Iris pigment epithelial cell (primary cell): ENCODE measurements at regions not wholly inside any gene's neighbourhood (a gene's known extent, or its start where the extent isn't known, plus 50 kb on each side); places are given as distances from the start of the nearest gene placed in this dataset.
"Not testable (repeated sequence)": the region's sequence is repeated elsewhere in the genome, so short reads cannot be mapped to it uniquely, and the experiment has no call there.

ENCODE experiments used
- DNase-seq: peaks from one replicate; pipeline ENCODE4 v3.0.0-alpha.2; 2011; ENCODE audit warnings: low read depth

DNA sequence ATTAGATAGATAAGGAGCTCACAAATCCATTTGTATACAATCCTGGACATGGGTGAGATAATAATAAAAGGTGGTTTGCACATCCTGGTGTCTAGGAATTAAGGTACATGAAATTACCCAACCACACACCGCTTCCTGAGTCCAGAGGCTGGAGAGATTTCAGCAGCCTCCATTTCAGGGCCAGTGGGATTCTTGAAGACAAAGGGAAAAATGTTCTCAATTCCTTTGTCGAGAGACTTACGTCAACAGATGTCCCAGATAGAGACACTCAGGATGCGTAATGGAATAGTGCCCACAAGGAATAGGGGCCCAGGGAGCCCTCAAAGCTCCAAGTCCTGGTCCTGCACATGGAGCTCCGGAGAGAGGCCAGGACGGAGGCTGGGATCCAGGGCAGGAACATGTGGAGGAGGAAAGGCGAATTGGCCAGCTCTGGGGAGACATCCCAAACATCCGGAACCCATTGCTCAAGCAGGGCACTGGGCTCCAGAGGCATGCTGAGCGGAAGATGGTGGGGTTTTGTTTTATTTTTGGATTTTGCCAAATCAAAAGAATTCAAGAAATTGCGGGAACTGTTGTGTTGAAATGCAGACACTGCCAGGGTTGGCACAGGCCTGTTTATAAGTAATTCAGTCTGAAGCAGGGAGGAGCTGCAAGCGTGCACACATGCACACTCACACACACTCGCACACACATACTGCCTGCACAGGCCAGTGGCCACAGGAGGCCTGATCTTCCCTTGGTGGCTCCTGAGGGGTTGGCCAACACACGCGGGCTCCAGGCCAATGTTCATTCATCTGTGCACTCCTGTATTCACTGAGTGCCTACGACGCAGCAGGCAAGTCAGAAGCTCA lies 97.2 kb downstream of the NOG start:
- DNase-seq = no peak

DNA sequence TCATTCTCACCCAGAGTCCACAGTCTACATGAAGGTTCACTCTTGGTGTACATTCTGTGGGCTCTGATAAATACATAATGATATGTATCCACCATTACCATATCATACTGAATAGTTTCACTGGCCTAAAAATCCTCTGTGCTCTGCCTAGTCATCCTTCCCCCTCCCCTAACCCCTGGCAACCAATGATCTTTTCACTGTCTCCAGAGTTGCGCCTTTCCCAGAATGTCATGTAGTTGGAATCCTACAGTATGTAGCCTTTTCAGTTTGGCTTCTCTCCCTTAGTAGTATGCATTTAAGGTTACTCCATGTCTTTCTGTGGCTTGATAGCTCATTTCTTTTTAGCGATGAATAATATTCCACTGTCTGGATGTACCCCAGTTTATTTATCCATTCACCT lies 101.3 kb downstream of the NOG start:
- peak; percentile 28 for DNase-seq

DNA sequence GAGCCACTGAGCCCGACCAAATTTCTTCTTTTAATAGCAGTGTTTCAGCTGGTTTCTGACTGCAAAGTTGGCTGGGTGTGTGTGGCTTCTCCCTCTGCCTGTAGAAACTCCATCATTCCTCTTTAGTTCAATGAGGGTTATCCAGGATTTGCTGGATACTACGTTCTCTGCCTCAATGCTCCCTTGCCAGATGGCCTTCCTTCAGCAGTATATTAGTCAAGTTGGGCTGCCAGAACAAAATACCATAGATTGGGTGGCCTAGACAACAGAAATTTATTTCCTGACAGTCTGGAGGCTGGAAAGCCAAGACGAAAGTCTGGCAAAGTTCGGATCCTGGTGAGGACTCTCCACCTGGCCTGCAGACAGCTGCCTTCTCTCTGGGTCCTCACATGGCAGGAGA lies 103.7 kb downstream of the NOG start:
- DNase-seq = no peak

DNA sequence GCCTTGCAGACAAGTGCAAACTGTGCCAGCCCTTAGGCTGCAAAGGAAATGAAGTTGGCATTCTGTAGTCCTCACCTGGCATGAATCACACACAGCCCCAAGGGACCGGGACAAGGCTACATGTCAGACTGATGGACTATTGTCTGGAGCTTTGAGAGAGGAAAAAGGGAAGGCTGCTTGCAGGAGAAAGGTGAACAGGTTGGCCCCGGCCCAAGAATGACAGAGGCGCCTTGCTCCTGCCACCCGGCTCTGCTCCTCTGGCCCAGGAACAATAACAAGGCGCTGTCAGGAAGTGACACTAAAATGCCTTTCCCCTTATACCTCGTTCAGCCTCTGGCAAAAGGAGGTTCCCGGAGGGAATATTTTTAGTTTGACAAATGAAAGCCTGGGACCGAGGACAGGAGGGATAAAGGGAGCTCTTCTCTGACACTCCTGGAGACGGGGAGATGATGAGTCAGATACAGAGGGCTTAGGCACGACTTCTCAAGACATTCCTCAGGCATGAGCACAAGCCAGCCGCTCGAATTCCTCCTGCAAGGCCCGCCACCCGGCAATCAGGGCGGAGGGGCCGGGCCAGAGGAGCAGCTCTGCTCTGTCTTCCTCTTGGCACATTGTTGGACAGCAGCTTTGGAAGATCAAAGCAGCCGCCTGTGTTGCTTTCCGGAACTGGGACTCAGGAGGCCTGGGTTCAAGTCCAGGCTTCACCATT lies 105.8 kb downstream of the NOG start:
- peak; percentile 99 for DNase-seq

DNA sequence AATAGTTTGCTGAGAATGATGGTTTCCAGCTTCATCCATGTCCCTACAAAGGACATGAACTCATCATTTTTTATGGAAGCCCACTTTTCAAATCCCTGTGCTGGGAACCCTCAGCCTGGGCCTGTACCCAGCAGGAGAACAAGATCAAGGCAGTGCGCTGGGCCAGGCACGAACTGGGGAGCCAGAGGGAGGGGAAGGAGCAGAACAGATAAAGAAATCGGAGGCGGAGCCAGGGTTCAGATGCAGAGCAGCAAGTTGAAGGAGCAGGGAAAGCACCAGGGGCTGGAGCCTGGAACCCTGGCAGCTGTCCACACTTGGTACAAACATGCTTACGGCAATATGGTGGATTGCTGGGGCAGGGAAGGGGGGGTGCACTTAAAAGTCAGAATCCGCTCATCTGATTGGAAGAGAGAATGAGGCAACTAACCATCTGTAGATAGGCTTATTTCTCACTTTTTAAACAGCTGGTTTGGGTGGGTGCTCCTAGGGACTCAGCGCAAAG lies 107.5 kb downstream of the NOG start:
- DNase-seq = peak; percentile 70

DNA sequence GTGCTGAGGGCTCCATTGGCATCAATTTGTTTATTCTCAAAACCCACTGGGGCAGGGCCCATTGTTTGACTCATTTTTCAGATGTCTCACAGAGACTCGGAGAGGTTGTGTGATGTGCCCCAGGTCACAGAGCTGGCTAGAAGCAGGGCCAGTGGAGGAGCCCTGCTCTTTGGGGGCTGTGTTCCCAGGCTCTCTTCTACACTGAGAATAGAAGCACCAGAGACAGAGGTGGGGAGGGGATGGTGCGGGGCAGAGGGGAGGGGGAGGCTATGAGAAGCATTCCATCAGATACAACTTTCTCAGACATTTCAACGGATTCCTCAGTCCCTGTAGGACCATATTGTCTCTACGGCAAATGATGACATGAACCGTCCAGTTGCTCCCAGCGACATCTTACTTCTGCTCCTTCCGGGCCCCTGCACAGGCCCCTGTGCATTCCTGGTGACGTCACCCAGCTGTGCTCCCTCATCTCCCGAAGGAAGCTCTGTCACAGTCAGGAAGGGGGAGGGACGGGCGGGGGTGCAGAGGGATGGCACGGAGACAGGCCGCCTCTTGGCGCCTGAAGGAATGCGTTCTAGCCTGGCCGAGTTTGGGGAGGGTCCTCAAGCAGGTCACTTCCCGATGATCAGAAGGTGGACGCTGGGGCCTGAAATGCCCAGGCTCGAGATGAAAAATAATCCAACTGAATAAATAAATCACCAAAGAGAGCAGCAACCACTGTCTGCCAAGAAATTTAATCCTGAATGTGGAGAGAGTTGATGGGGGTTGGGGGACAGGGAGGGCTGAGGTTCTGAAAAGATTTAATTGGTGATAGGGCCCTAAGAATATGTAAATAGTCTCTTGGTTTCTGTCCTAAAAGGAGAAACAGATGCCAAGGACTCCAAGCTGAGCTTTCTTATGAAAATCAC lies 114.1 kb downstream of the NOG start:
- DNase-seq = peak; percentile 41

DNA sequence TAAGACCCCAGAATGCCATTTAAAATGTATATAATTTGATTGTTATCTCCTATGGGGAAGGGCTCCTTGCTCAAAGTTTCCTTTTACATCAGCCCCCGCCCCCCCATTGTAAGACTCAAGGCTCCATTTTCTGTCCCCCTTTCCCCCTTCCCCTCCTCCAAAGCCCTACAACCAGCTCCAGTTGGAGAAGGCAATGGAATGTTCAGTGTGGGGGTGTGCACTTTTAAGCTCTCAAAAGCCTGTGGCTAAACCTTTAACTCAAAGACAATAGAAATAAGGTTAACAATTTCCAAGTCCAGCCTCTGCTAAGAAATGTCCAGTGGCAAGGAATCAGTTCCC lies 114.7 kb downstream of the NOG start:
- peak; percentile 20 for DNase-seq

DNA sequence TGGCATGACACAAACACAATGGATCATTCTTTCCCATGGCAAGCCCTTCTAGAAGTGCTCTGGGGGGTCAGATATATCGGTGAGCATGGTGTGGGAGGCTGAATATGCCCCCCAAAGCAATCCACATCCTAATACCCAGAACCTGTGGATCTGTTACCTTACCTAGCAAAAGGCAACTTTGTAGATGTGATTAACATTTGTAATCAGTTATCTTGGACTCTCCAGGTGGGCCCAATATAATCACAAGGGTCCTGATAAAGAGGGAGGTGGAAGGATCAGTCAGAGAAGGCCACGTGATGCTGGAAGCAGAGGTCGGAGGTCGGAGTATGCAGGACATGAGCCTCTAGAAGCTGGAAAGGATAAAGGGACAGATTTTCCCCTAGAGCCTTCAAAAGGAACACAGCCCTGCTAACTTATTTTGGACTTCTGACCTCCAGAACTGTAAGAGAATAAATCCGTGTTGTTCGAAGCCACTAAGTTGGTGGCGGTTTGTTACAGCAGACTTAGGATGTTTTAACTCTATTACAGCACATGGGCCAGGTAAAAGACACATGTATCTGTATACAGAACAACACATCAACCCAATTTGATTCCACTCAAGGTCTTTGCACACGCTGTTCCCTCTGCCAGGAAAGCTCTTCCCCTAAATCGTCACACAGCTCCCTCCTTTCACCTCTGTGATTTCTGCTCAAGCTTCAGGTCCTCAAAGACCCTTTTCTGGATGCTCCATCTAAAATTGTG lies 115.3 kb downstream of the NOG start:
- DNase-seq = no peak

DNA sequence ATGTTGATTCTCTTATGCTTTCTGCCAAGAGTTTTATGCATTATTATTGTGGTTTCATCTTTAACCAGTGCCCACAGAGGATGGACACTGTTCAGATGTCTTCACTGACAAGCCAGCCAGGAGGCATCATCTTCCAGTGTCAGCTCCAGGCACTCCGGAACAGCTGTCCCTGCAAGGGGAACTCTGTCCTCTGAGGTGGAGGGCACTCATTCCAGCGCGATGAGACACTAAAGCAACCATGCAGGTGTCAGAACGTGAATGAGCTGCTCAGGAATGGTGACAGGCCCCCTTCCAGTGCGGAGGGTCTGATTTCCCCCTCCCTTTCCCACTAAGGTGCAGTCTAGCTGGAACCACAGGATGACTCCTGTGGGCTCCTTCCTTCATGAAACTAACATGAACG lies 117.5 kb downstream of the NOG start:
- no peak for DNase-seq

DNA sequence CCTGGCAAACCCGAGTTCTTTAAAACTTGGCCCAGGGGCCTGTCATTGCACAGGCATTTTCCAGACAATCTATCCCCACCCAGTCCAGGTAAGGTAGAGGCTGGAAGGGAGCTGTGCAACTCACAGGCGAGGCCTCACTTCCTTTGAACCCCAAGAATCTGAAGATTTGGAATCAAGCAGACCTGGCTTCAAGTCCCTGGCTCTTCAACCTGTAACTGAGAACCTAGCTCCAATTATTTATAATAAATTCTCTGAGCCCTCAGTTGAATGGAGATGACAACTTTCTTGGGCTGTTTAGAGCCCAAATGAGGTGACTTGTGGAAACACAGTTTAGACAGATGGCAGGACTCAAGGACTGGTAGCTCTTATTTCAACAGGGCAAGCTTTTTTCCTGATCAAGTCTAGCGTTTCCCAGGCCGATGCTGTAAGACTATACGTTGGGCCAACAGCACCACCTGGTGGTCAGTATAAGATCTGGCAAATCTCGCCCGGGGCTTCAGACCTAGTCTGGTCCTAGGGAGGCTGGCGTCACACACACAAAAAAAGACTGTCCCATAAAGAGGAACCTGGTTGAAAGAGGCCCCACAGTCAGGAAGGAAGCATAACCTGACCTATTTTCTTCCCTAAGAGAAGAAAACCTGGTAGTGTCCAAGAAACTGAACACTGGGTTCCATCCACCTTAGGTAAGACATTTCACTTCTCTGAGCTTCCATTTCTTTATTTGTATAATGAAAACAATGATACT lies 117.9 kb downstream of the C17orf67 start:
- peak; percentile 78 for DNase-seq

DNA sequence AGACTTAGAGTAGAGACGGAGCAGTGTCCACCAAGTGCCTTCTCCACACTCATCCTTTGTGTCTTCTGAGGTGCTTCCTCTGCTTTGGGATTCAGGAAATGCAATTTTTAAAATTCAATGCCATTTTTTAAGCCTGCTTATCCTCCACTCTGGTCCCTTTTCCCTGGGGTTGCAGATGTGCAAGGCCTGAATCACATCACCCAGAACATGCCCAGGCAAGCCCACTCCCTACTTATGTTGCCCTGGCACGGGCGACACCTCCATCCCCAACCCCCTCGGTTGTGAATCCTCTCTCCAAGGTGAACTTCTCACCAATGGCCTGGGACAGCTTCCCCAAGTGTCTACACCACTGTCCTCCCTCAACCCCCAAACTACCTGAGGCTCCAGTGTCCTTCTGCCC lies 116.2 kb downstream of the C17orf67 start:
- no peak for DNase-seq

DNA sequence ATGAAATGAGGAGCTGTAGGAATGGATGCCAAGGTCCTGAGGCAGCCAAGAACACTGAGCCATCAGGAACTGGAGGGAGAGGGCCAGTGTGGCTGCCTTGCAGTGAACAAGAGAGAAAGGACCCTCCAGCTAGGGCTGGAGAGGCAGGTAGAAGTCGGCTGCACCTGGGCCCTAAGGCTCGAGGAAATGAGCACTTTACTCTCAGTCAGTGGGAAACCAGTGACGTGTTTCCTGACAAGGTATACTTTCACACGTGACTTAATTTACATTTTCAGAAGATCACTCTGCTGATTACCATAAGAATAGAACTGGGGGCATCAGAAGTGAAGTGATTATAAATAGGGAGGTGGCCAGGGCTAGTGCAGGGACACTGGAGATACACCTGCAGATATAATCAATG lies 115.2 kb downstream of the C17orf67 start:
- no peak for DNase-seq

DNA sequence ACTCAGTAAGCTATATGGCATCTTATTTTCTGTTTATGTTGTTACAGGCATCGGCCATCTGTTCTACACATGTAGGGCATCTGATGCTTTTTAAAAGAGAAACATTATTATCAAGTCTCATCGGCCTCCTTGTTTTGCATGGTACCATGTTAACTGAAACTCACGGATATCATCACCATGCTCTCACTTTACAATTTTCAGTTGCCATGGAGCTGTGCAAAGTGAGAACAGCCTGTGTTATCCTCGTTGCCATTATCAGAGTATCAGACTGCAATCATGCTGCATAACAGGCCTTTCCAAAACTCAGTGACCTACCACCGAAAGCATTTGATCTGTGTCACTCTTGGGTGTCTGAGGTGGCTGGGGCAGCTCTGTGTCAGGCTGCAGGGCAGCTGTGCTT lies 110.3 kb downstream of the C17orf67 start:
- no peak for DNase-seq

DNA sequence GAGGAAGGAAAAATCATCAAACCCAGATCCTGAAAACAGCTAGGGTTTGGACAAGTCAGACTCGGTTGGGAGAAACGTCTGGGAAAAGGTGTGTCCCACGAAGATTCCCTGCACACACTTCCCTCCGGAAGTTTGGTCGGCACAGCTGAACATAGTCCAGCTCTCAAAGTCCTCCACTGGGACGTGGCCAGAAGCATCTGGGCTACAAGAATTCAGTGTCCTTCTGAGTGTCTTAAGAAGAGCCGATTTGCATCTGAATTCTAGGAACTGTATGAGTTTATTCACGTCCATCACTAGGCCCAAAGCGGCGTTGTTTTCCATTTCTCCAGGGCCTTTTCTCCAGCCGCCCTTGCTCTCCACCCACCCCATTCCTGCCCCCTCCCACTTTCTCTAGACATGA lies 109.1 kb downstream of the C17orf67 start:
- no peak for DNase-seq

DNA sequence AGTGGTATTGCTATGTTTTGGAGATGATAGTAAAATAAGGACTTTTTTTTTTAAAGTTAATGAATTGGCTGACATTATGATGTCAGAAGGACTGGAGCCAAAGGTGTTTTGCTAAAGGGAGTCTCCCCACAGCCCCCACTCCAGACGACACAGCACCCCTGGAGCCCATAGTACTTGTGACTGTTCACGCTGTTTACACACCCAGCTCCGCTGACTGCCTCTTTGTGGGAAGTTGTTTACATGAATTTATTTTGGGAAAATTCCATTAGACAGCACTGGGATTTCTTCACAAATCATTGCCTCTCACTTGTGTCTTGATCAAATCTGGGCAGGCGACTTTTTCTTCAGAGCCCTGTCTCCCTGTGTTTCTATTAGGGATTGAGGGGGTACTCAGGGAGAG lies 108.6 kb downstream of the C17orf67 start:
- no peak for DNase-seq

DNA sequence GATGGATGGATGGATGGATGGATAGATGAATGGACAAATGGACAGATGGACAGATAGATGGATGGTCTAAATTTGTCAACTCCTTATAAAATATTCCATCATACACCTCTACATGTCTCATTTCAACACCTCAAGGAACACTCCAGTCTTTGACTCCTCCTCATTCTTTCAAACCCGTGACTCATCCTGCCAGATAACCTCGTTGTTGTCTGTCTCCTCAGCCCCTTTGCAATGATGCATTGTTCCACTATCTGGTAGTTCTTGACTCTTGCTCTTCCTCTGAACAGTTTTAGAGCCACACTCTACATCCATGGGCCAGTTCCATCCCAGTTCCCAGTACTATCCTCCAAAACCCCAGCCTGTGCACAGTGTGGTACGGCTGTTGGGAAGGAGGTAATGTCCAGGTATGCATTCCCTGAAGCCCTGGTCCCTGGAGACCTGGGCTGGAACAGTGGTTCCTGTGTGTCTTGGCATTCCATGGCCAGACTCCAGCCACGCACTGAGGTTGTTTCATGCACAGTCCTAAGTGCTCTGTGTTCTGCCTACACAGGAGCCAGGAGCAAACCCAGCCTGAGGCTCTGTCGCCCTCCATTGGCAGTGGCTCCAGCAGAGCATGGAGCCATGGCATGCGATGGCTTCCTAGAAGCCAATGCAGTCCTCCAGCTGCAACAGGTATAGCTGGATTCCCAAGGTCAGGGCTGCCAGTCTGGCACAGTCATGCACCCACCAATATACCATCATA lies 105.7 kb downstream of the C17orf67 start:
- no peak for DNase-seq

DNA sequence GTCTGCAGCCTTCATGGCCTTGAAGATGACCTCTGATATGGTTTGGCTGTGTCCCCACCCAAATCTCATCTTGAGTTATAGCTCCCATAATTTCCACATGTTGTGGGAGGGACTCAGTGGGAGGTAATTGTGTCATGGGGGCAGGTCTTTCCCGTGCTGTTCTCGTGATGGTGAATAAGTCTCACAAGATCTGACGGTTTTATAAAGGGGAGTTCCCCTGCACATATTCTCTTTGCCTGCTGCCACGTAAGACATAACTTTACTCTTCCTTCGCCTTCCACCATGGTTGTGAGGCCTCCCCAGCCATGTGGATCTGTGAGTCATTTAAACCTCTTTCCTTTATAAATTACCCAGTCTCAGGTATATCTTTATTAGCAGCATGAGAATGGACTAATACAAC lies 102.6 kb downstream of the C17orf67 start:
- DNase-seq = not testable (repeated sequence)

DNA sequence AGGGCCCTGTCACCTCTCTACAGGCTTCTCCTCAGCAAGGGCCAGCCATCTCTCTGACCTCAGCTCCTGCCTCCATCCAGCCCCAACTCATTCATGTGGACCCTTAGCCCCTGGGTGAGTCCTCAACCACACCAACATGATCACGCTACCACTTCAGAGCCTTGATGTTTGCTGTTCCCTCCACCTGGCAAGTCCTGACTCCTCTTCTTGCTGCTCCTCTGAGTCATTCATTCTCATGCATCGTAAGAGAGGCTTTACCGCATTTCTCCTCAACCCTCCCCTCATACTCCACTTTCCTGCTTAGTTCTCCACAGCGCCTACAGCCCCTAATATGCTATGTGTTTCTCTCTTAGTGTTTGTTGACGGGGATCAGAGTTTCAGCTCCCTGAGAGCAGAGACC lies 99.9 kb downstream of the C17orf67 start:
- DNase-seq = no peak

DNA sequence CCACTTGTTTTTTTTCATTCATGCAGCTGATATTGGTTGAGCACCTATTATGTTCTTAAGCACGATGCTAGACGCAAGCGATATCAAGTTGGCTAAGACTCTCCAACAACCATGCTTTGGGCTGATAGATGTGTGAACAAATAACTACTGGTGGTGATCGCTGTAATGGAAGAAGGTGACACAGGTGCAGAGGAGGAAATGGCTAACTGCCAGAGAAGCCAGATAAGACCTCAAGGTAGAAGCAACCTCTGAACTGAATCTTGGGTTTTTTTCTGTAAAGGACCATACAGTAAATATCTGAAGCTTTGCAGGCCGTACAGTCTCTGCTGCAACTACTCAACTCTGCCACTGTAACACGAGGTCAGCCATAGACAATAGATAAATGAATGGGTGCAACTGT lies 97.9 kb downstream of the C17orf67 start:
- no peak for DNase-seq

DNA sequence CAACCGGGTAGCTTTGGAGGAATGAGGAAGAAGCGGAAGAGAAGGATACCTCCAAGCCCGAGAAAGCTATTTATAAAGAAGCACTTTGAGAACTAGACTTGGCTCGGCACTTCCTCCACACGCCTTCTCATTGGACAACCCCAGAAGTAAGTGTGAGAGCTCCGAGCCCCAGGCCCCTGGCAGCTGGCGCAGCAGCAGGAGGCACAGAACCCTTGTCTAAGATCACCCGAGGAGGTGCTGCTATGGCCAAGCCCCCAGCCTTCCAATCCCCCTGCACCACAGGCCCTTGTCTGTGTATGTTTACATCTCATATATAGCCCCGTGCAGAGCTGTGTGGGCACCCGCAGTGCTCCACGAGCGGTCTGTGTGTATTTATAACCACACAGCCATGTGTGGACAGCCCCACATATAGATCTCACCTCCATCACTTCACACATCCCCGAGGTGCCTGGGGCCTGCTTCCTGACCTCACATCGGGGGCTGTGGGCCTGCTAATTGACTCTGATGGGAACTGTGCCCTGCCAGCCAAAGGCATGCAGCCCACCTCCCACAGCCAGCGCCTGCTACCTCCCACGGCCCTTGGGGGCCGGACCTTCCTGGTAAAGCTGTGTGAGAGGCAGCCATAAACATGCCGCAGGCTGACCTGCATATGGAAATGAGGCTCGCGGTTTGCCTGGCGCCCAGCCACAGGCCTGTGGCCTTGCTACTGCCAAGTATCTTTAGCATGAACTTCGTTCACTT lies 96.1 kb downstream of the C17orf67 start:
- DNase-seq = peak; percentile 55
